ENCODE measurements at regions not wholly inside any gene's neighbourhood (a gene's known extent, or its start where the extent isn't known, plus 50 kb on each side); places are given as distances from the start of the nearest gene placed in this dataset.

DNA sequence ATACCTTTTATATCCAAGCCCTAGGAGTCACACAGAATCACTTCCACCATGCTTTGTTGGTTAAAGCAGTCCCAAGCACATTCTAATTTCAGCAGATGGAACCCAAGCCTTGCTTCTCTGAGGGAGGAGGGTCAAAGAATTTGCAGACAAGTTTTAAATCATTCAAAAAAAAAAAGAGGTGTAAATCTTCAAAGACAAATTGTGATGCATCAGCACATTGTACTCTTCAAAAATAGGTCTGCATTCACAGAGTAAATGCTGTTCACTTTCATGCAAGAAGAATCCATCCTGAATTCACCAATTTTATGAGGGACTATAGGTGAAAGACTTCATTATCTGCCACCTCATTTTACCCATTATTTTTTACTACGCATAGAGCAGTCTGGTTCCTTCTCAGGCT lies 321.8 kb upstream of the PRDM1 start:
- H3K4me1 Mint-ChIP-seq, result no peaks in the 10 kb centered on the region
- no peaks in the 10 kb centered on the region for H3K36me3 Mint-ChIP-seq
- no peaks in the 10 kb centered on the region for H3K9me3 Mint-ChIP-seq
- no peak overlapping the region for H3K27ac Mint-ChIP-seq
- H3K4me3 Mint-ChIP-seq, result no peak overlapping the region
- no peaks in the 10 kb centered on the region for H3K27me3 Mint-ChIP-seq

DNA sequence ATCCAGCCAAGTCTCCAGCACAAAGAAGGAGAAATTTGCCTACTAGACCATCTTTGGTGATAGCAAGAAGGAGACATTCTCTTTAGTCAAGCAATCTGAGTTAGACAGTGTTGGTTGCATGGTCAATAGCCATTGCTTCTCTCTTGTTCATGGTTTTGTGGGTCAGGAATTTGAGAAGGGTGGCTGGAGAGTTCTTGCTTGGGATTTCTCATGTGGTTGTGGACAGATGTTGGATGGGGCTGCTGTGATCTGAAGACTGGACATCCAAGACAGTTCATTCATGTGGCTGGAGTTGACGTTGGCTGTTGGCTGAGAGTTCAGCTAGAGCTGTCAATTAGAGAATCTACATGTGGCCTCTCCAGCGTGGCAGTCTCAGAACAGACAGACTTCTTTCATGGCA lies 322.3 kb upstream of the PRDM1 start:
- no peak overlapping the region for H3K4me3 Mint-ChIP-seq
- H3K4me1 Mint-ChIP-seq, result no peaks in the 10 kb centered on the region
- no peaks in the 10 kb centered on the region for H3K27me3 Mint-ChIP-seq
- H3K36me3 Mint-ChIP-seq, result no peaks in the 10 kb centered on the region
- no peak overlapping the region for H3K27ac Mint-ChIP-seq
- H3K9me3 Mint-ChIP-seq, result no peaks in the 10 kb centered on the region

DNA sequence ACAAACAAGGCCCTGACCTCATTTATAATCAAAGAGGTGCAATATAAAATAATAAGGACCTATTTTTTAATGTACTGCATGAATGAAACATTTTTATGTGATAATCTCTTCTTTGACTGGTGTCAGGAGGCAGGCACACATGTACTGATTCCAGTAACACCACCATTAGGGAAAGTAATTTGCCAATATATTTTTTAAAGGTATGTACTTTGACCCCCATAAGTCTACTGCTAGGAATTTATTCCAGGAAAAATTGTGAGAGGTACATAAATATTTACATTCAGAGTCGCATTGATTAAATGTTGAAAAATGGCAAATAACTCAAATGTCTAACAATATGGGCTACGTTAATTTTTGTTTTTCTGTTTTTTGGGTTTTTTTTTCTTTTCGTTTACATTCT lies 325.4 kb upstream of the PRDM1 start:
- Mint-ChIP-seq H3K4me1 (no peaks in the 10 kb centered on the region), H3K4me3 (no peak overlapping the region), H3K27me3 (no peaks in the 10 kb centered on the region), H3K36me3 (no peaks in the 10 kb centered on the region), H3K9me3 (no peaks in the 10 kb centered on the region), H3K27ac (no peak overlapping the region)

DNA sequence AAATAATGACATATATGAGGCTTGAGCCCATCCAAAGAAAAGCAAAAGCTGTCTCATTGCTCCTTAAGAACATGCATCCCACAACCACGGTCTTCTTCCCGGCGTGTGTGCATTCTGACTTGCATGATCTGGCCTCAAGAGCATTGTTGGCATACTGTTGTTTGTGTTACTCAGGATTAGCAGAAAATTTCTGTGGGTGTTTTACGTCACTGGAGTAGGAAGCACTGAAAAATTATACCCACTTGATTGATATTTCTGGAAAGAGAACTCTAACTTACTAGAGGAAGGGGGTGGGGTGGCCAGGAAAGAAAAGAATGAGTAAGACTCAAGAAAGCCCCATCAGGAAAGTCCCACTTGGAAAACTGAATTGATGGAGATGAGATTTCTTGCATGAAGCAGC lies 326.2 kb upstream of the PRDM1 start:
- no peak overlapping the region for H3K27ac Mint-ChIP-seq
- no peak overlapping the region for H3K4me3 Mint-ChIP-seq
- H3K4me1 Mint-ChIP-seq, result no peaks in the 10 kb centered on the region
- H3K9me3 Mint-ChIP-seq, result no peaks in the 10 kb centered on the region
- no peaks in the 10 kb centered on the region for H3K36me3 Mint-ChIP-seq
- H3K27me3 Mint-ChIP-seq, result no peaks in the 10 kb centered on the region

DNA sequence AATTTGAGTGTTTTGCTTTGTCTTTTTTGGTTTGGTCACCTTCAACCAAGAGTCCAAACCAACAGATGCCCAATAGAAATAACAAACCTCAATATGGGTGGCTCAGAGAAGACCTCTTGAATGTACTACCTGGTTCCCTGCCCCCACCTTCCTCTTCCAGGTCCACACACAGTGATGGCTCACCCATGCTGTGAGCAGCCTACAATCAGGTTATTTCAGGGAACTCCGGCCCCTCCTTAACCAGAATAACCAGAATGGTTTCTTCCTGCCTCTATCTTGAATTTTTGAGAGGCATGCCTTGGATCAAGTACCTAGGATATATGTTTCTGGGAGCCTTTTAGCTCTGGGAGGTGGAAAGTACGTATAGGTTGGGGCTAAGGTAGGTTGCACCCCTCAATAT lies 327.1 kb upstream of the PRDM1 start:
- no peak overlapping the region for H3K27ac Mint-ChIP-seq
- H3K36me3 Mint-ChIP-seq, result no peaks in the 10 kb centered on the region
- H3K27me3 Mint-ChIP-seq, result no peaks in the 10 kb centered on the region
- H3K4me3 Mint-ChIP-seq, result no peak overlapping the region
- H3K9me3 Mint-ChIP-seq, result no peaks in the 10 kb centered on the region
- no peaks in the 10 kb centered on the region for H3K4me1 Mint-ChIP-seq

DNA sequence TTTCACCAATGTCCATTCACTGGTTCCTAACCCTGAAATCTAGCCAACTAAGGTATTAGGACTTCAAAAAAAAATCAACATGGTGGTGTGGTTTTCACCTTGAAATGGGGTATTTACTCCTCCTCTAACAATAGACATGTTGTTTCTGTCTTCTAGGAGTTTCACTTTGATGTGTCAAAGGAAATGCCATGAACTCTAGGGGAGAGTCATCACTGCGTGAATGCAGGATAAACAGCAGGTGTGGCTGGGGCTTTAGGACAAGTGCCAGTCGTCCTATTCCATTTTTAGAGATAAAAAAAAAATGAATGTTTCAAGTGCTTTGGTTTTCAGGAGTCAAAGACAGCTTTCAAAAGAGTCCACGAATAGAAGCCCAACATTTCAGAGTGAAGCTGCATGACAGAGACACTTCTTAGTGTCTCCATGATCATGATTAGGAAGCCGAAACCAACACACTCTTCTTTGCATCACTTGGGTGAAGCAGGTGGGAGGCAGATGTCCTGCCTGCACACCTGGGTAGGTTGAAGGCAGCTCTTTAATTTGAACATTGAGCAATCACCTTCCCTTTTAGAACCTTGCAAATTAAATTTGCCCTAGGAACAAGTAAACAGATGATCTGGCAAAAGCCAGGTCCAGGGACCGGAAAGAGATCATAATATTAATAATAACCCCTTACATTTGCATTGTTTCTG lies 328.5 kb upstream of the PRDM1 start:
- no peaks in the 10 kb centered on the region for H3K4me1 Mint-ChIP-seq

DNA sequence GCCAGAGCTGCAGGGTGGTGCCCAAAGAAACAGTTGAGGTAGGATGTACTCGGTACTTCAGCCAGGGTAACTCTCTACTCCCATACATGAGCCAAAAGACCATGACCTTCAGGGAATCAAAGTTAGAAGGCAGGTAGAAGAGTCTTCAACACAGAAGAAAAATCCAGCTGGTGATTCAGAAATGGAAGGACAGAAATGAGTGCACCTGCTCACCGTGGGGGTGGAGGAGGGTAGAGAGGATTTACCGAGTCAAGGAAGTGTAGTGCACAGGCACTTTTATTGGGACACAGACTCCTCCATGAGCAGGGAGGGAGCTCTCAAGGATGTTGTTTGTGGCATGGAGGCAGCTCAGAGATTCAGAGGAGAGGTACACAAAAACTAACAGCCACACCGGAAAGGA lies 330.3 kb upstream of the PRDM1 start:
- no peak overlapping the region for H3K27ac Mint-ChIP-seq
- H3K4me1 Mint-ChIP-seq, result no peaks in the 10 kb centered on the region
- peaks cover 1% of the 10 kb centered on the region for H3K27me3 Mint-ChIP-seq
- peaks cover 1% of the 10 kb centered on the region for H3K36me3 Mint-ChIP-seq
- H3K4me3 Mint-ChIP-seq, result no peak overlapping the region
- H3K9me3 Mint-ChIP-seq, result no peaks in the 10 kb centered on the region

More for the DNA sequence above, 328.5 kb upstream of the PRDM1 start:
- Mint-ChIP-seq H3K9me3 (no peaks in the 10 kb centered on the region), H3K36me3 (no peaks in the 10 kb centered on the region), H3K27me3 (no peaks in the 10 kb centered on the region), H3K4me3 (no peak overlapping the region), H3K27ac (no peak overlapping the region)

DNA sequence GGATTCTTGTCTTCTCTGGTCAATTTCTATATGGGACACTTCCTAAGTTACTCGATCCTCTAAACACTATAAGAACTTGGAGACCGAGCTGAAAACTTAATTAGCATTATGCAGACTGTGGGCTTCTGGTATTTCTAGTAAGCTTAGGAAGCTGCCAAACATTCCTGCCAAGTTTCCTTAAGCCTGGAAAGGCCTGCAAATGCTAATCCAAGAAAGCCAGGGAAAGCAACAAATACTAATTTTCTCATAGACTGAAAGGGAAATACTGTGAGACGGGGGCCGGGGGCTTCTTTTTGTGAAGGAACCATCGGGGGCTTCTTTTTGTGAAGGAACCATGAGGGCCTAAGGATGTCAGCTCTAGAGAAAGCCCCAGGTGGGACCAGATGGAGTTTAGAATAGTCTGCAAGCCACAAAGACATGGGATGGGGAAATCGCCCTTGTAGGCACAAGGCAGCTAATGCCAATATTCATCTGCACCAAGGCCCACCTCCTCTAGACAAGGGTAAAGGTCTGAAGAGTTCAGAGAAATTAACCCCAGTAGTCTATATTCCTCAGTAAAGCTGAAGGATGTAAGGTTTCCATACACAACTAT lies 332.4 kb upstream of the PRDM1 start:
- Mint-ChIP-seq H3K27me3 (peaks cover 1% of the 10 kb centered on the region), H3K27ac (no peak overlapping the region), H3K4me3 (no peak overlapping the region), H3K36me3 (peaks cover 1% of the 10 kb centered on the region), H3K9me3 (no peaks in the 10 kb centered on the region), H3K4me1 (no peaks in the 10 kb centered on the region)

DNA sequence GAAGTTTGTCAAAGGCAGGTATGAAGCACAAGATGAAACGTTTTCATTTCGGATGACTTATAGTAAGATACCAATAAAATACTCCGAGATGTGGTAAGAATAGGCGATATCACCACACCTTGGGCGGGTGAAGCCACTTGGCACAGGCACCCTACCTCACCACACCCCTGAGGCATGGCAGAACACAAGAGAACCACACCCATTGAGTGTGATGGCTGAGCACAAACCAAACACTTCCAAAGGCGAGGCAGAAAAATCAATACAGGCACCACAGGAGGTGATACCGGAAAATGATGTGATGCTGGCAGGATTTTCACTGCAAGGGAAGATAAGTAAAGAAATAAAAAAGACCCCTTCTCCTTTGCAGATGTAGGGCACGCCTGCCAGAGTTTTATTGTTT lies 332.9 kb upstream of the PRDM1 start:
- no peak overlapping the region for H3K4me3 Mint-ChIP-seq
- peaks cover 1% of the 10 kb centered on the region for H3K36me3 Mint-ChIP-seq
- no peaks in the 10 kb centered on the region for H3K9me3 Mint-ChIP-seq
- peak overlapping the region; percentile 19 for H3K27ac Mint-ChIP-seq
- H3K4me1 Mint-ChIP-seq, result no peaks in the 10 kb centered on the region
- H3K27me3 Mint-ChIP-seq, result peaks cover 1% of the 10 kb centered on the region

DNA sequence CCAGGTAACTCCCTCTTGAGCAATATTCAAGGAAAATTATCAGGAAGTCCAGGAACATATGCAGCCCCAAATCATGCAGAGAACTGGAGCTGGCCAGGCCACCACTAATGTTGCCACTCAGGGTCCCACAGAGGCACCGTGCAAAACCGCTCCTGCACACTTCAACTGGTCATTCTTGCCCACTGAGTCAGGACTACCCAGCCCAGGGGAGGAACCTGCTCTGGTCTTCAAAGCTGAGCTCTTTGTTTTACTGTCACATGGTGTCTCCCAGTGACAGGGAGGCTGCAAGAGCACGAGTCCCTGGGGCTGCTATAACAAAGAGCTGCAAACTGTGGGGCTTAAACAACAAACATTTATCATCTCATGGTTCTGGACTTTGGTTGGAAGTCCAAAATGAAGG lies 336.0 kb upstream of the PRDM1 start:
- H3K27ac Mint-ChIP-seq, result no peak overlapping the region

DNA sequence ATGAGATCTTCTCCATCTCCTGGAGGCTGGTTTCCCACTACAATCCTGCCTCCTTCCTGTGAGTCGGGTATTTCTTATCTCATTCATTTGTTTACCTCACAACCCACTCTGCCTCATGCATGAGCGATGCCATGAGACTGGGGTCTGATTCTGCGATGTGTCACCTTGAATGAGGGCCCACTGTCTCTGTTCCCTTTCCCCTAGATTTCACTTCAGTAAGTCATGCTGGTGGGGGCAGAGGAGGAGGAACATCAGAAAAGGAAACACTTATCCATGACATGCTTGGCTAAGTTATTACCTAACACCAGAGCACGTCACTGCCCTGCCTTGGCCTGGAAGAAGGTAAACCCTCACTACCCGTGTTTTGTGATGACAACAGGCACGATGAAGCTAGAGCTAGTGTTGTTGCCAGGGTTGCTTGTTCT lies 337.4 kb upstream of the PRDM1 start:
- Mint-ChIP-seq H3K36me3 (peaks cover 1% of the 10 kb centered on the region), H3K4me1 (peaks cover 4% of the 10 kb centered on the region), H3K9me3 (no peaks in the 10 kb centered on the region), H3K4me3 (no peak overlapping the region), H3K27me3 (peaks cover 3% of the 10 kb centered on the region), H3K27ac (no peak overlapping the region)

More for the DNA sequence above, 336.0 kb upstream of the PRDM1 start:
- peaks cover 1% of the 10 kb centered on the region for H3K36me3 Mint-ChIP-seq
- H3K27me3 Mint-ChIP-seq, result peaks cover 1% of the 10 kb centered on the region
- no peaks in the 10 kb centered on the region for H3K9me3 Mint-ChIP-seq
- no peaks in the 10 kb centered on the region for H3K4me1 Mint-ChIP-seq
- H3K4me3 Mint-ChIP-seq, result no peak overlapping the region

DNA sequence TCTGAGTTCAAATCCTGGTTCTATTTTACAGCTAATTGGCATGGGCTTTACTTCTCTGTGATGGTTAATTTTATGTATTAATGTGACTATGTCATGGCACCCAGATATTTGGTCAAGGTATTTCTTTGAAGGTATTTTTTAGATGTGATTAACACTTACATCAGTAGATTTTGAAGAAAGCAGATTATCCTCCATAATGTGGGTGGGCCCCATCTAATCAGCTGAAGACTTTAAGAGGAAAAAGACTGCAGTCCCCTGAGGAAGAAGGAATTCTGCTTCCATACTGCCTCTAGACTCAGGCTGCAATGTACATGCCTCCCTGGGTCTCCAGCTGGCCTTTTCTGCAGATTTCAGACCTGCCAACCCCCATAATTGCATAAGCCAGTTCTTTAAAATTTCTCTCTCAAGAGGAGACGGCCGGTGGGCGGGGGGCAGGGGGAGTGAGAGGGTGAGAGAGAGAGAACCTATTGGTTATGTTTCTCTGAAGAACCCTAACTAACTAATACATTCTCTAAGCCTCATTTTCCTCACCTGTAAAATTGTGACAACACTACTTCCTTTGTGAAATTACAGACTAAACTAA lies 338.2 kb upstream of the PRDM1 start:
- H3K4me1 Mint-ChIP-seq, result peaks cover 4% of the 10 kb centered on the region
- H3K9me3 Mint-ChIP-seq, result no peaks in the 10 kb centered on the region
- no peak overlapping the region for H3K4me3 Mint-ChIP-seq
- no peak overlapping the region for H3K27ac Mint-ChIP-seq
- H3K27me3 Mint-ChIP-seq, result peaks cover 5% of the 10 kb centered on the region
- peaks cover 1% of the 10 kb centered on the region for H3K36me3 Mint-ChIP-seq

DNA sequence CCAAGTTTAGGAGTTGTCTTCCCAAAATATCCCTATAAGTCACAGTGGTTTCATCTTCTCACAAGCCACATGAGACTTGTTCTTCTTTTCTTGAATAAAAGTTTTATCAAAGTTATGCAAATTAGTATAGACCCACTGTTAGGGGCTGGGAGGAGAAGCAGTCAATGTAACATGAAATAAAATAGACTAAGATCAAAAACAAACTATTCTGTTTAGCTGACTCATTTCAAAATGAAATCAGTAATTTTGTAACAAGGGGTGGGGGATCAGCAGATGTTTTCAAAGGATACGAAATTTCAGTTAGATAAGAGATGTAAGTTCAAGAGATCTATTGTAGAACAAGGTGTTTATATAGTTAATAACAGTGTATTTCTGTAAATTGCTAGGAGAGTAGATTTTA lies 339.6 kb upstream of the PRDM1 start:
- Mint-ChIP-seq H3K9me3 (no peaks in the 10 kb centered on the region), H3K4me3 (no peak overlapping the region), H3K4me1 (peaks cover 4% of the 10 kb centered on the region), H3K27me3 (peaks cover 3% of the 10 kb centered on the region), H3K27ac (no peak overlapping the region), H3K36me3 (no peaks in the 10 kb centered on the region)

DNA sequence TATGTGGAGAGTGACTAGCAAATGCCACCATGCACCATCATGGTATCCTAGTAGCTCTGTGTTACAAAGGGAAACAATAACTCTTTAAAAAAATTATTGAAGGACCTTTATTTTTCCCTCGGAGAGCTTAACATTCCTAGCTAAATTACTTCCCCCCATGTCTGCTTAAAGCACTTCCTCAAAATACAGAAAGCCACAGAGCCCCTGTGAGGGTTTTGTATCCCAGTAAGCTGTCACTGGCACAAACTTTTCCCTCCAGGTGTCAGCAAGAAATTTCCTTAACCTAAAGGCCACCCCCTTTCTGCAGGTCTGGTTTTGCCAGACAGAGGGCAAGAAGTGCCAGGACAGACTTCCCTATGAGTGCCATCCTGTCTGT lies 340.0 kb upstream of the PRDM1 start:
- Mint-ChIP-seq H3K27ac (no peak overlapping the region), H3K9me3 (no peaks in the 10 kb centered on the region), H3K27me3 (peaks cover 3% of the 10 kb centered on the region), H3K36me3 (no peaks in the 10 kb centered on the region), H3K4me3 (no peak overlapping the region), H3K4me1 (peaks cover 4% of the 10 kb centered on the region)

DNA sequence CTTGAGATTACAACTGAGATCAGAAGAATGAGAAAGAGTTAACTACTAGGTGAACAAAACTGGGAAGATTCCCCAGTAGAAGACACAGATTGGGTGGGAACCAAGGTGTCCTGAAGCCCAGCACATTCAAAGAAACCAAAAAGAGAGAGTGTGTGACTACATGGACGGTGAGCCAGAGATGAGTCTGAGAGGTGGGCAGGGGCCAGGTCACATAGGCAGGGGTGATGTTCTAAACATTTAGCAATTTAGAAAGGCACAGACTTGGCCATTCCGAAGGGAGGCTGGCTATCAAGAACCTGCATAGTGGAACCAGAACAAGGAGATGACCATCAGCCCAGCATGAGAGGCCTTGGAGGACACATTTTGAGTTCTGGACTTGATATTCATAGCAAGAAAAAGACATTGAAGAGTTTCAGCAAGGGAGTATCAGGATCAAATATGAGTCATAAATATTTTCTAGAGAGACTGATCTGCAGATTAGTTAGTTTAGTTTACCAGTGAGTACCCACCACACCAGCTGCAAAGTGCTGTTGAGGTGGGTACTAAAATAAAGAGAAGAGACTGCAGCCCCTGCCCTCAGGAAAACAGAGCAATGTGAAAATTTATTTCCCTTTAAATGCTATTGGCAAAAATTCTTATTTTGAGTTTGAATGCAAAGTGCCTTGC lies 340.5 kb upstream of the PRDM1 start:
- no peaks in the 10 kb centered on the region for H3K9me3 Mint-ChIP-seq
- peaks cover 4% of the 10 kb centered on the region for H3K4me1 Mint-ChIP-seq
- no peak overlapping the region for H3K4me3 Mint-ChIP-seq
- no peak overlapping the region for H3K27ac Mint-ChIP-seq
- no peaks in the 10 kb centered on the region for H3K36me3 Mint-ChIP-seq
- H3K27me3 Mint-ChIP-seq, result peaks cover 3% of the 10 kb centered on the region

DNA sequence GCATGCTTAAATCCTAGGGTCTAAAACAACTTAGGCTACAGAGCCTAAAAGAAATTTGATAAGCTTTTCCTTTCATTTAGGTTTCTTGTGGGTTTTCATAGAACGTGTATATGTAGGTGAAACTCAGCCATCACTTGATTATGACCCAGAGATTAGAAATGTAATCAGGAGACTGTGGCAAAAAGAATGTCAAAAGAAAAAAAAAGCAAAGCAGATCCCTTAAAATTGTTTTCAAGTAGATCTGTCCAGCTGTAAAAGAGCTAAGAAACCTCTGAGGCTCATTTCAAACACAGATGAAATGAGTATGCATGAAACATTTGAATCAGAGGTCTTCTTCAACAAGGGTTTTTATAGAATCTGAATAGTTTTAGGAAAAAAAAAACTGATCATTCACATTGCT lies 341.3 kb upstream of the PRDM1 start:
- H3K9me3 Mint-ChIP-seq, result no peaks in the 10 kb centered on the region
- peaks cover 3% of the 10 kb centered on the region for H3K27me3 Mint-ChIP-seq
- H3K4me1 Mint-ChIP-seq, result peaks cover 4% of the 10 kb centered on the region
- no peak overlapping the region for H3K4me3 Mint-ChIP-seq
- no peaks in the 10 kb centered on the region for H3K36me3 Mint-ChIP-seq
- no peak overlapping the region for H3K27ac Mint-ChIP-seq

All from activated naive CD4-positive, alpha-beta T cell treated with anti-CD3 and anti-CD28 coated beads, Interleukin-2, amount 50 U/mL, for 24 hours (primary cell).